PC-9 (cell line): ENCODE measurements at regions not wholly inside any gene's neighbourhood (a gene's known extent, or its start where the extent isn't known, plus 50 kb on each side); places are given as distances from the start of the nearest gene placed in this dataset.

Source experiments
- BruUV-seq: library from RNA; stranded (reverse); fragments of 400-500 nt; replicated peaks from 2 replicates; lab custom pipeline; 2021; lab: Mats Ljungman, UMichigan
- CTCF ChIA-PET: fragments of 300-600 bp; sonication (Branson Sonifier 250); formaldehyde crosslinking; loops from one replicate; lab custom pipeline; 2022; ENCODE audit warnings: antibody characterized with exemption; lab: Charles Lee
- POLR2A ChIA-PET: fragments of 300-600 bp; sonication (Branson Sonifier 250); formaldehyde crosslinking; loops from one replicate; lab custom pipeline; 2022; ENCODE audit warnings: antibody characterized with exemption; ENCODE audit not compliant: unreplicated experiment; lab: Charles Lee
- DNase-seq, 2 experiments: peaks; one replicate each; pipeline versions ENCODE4 v3.0.0 to v3.0.0-alpha.2; 2015 to 2022; ENCODE audit warnings: mixed read lengths in 1 of 2
- H2AFZ ChIP-seq: fragments of 200-600 bp; sonication (generic); 2 replicates; pipeline ENCODE4 v1.8.1; 2017; ENCODE audit warnings: antibody characterized with exemption
- H3F3A ChIP-seq: fragments of 200-600 bp; sonication (generic); 2 replicates; pipeline ENCODE4 v1.8.1; 2017; ENCODE audit warnings: antibody characterized with exemption, mild to moderate bottlenecking, low read depth; ENCODE audit not compliant: insufficient read depth
- H3K27ac ChIP-seq: fragments of 200-600 bp; sonication (generic); 2 replicates; pipeline ENCODE4 v1.6.1; 2016; ENCODE audit warnings: mixed run types
- H3K27me3 ChIP-seq: fragments of 200-600 bp; sonication (generic); 2 replicates; pipeline ENCODE4 v1.6.1; 2016; ENCODE audit warnings: low read depth, mixed run types; ENCODE audit not compliant: insufficient read depth
- H3K36me3 ChIP-seq: fragments of 200-600 bp; sonication (generic); 2 replicates; pipeline ENCODE4 v1.6.1; 2016; ENCODE audit warnings: low read depth, mixed run types
- H3K4me1 ChIP-seq: fragments of 200-600 bp; sonication (generic); replicated peaks from 2 replicates; pipeline ENCODE4 v1.6.1; 2016; ENCODE audit warnings: mixed run types; ENCODE audit not compliant: insufficient read depth
- H3K4me2 ChIP-seq: fragments of 200-600 bp; sonication (generic); 2 replicates; pipeline ENCODE4 v1.6.1; 2017; ENCODE audit warnings: mixed run types
- H3K4me3 ChIP-seq: fragments of 200-600 bp; sonication (generic); 2 replicates; pipeline ENCODE4 v1.6.1; 2016; ENCODE audit warnings: mixed run types
- H3K79me2 ChIP-seq: fragments of 200-600 bp; sonication (generic); 2 replicates; pipeline ENCODE4 v1.6.1; 2017; ENCODE audit warnings: low read depth, mixed run types
- H3K9me2 ChIP-seq: fragments of 200-600 bp; sonication (generic); 2 replicates; pipeline ENCODE4 v1.8.1; 2017; ENCODE audit warnings: mild to moderate bottlenecking; ENCODE audit not compliant: insufficient read depth
- H3K9me3 ChIP-seq: fragments of 200-600 bp; sonication (generic); 2 replicates; pipeline ENCODE4 v1.8.1; 2016; ENCODE audit warnings: low read depth; ENCODE audit not compliant: insufficient read depth
- H4K20me1 ChIP-seq: fragments of 200-600 bp; sonication (generic); 2 replicates; pipeline ENCODE4 v1.8.1; 2017; ENCODE audit not compliant: insufficient read depth
- EZH2 ChIP-seq: fragments of 200-600 bp; sonication (generic); IDR thresholded peaks from 2 replicates; pipeline ENCODE4 v1.8.0; 2017; ENCODE audit warnings: antibody characterized with exemption, low read depth
- intact Hi-C: fragments of 100-400 bp; cut with micrococcal nuclease; formaldehyde crosslinking; loops from one replicate; pipeline ENCODE4 v1.10.0; 2022; ENCODE audit not compliant: unreplicated experiment
- TF ChIP-seq, protein P1 (sequence below): fragments of 200-600 bp; sonication (generic); conservative IDR thresholded peaks from 2 replicates; pipeline ENCODE4 v1.6.1; 2017; ENCODE audit warnings: mixed run types, antibody characterized with exemption, mild to moderate bottlenecking, moderate library complexity

- Histone ChIP-seq H3K9me3 (no peaks in the 10 kb centered on the region), H4K20me1 (no peaks in the 10 kb centered on the region), H3K79me2 (no peaks in the 10 kb centered on the region), H3K4me3 (no peak overlapping the region), H3K36me3 (no peaks in the 10 kb centered on the region), H3K4me1 (no peaks in the 10 kb centered on the region), H3K27me3 (peaks cover 50% of the 10 kb centered on the region), H3K4me2 (no peak overlapping the region), H2AFZ (no peak overlapping the region), H3K27ac (no peak overlapping the region), H3F3A (no peaks in the 10 kb centered on the region), H3K9me2 (no peaks in the 10 kb centered on the region)
- intact Hi-C loops: no loop called here
- TF ChIP-seq EZH2: no peak
- TF ChIP-seq, protein P1, sequence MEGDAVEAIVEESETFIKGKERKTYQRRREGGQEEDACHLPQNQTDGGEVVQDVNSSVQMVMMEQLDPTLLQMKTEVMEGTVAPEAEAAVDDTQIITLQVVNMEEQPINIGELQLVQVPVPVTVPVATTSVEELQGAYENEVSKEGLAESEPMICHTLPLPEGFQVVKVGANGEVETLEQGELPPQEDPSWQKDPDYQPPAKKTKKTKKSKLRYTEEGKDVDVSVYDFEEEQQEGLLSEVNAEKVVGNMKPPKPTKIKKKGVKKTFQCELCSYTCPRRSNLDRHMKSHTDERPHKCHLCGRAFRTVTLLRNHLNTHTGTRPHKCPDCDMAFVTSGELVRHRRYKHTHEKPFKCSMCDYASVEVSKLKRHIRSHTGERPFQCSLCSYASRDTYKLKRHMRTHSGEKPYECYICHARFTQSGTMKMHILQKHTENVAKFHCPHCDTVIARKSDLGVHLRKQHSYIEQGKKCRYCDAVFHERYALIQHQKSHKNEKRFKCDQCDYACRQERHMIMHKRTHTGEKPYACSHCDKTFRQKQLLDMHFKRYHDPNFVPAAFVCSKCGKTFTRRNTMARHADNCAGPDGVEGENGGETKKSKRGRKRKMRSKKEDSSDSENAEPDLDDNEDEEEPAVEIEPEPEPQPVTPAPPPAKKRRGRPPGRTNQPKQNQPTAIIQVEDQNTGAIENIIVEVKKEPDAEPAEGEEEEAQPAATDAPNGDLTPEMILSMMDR: no peak
- DNase-seq: no peak
- no TSS peak for BruUV-seq
- CTCF ChIA-PET: no interaction called here
- POLR2A ChIA-PET: no interaction called here
These were observed 240.1 kb downstream of the HAPSTR1 start for GRCh38 chr16:9331503-9331902.

DNA sequence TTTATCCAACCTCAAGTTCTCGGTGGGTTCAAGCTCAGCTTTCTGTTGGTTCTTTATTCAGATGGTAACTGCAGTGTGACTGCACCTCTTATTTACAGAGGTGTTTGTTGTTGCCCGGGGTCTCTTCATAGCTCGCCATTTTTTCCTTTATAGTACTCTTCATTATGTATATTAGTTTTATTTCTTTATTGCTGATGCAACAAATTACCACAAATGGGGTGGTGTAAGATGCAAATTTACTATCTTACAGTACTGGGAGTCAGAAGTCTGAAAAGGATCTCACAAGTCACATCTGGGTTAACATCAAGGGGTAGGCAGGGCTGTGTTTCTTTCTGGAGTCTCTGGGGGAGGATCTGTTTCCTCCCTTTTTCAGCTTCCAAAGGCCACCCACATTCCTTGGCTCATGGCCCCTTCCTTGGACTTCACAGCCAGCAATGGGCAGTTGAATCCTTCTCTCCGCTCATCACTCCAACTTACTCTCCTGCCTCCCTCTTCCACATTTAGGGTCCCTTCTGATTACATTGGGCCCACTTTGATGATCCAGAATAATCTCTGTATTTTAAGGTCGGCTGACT lies 241.2 kb downstream of the HAPSTR1 start:
- intact Hi-C loops: no loop called here

DNA sequence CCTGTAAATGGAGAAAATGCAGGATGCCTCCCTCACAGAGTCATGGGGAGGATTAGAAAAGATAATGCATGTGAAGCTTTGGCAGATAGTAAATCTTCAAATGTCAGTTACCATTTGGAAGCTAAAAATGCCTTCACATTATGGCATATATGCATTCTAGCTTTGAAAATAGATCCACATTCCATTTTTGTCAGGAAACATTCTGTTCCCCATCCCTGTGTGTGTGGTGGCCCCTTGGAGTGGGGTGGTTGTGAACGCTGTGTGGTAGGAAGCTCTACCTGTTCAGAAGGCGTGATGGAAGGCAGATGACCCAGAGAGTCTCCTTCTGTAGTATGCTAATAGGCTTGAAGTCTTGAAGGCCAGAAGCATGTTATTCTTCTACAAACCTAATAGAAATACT lies 242.0 kb downstream of the HAPSTR1 start:
- CTCF ChIA-PET: no interaction called here
- H3K4me2 ChIP-seq: no peak overlapping the region
- no peaks in the 10 kb centered on the region for H3F3A ChIP-seq
- H2AFZ ChIP-seq: no peak overlapping the region
- H3K4me1 ChIP-seq: no peaks in the 10 kb centered on the region
- intact Hi-C loops: no loop called here
- peaks cover 41% of the 10 kb centered on the region for H3K27me3 ChIP-seq
- POLR2A ChIA-PET: no interaction called here
- H3K4me3 ChIP-seq: no peak overlapping the region
- no peaks in the 10 kb centered on the region for H3K36me3 ChIP-seq
- H3K79me2 ChIP-seq: no peaks in the 10 kb centered on the region
- no peaks in the 10 kb centered on the region for H4K20me1 ChIP-seq
- no TSS peak for BruUV-seq
- H3K27ac ChIP-seq: no peak overlapping the region
- no peak for DNase-seq
- no peaks in the 10 kb centered on the region for H3K9me3 ChIP-seq
- no peak for TF ChIP-seq EZH2
- TF ChIP-seq, protein P1: no peak
- H3K9me2 ChIP-seq: no peaks in the 10 kb centered on the region

More for the DNA sequence above, 241.2 kb downstream of the HAPSTR1 start:
- no peaks in the 10 kb centered on the region for H3K4me1 ChIP-seq
- no peaks in the 10 kb centered on the region for H3K79me2 ChIP-seq
- H3K27ac ChIP-seq: no peak overlapping the region
- no peak overlapping the region for H3K4me3 ChIP-seq
- TF ChIP-seq, protein P1: no peak
- no peak for TF ChIP-seq EZH2
- POLR2A ChIA-PET: no interaction called here
- H3K36me3 ChIP-seq: no peaks in the 10 kb centered on the region
- no peaks in the 10 kb centered on the region for H4K20me1 ChIP-seq
- H2AFZ ChIP-seq: no peak overlapping the region
- no peak for DNase-seq
- no peaks in the 10 kb centered on the region for H3F3A ChIP-seq
- peaks cover 50% of the 10 kb centered on the region for H3K27me3 ChIP-seq
- no peak overlapping the region for H3K4me2 ChIP-seq
- CTCF ChIA-PET: no interaction called here
- BruUV-seq: no TSS peak
- H3K9me3 ChIP-seq: no peaks in the 10 kb centered on the region
- no peaks in the 10 kb centered on the region for H3K9me2 ChIP-seq
